HT1080 (cell line): ENCODE measurements at regions not wholly inside any gene's neighbourhood (a gene's known extent, or its start where the extent isn't known, plus 50 kb on each side); places are given as distances from the start of the nearest gene placed in this dataset.
"Not testable (repeated sequence)": the region's sequence is repeated elsewhere in the genome, so short reads cannot be mapped to it uniquely, and the experiment has no call there.

ENCODE experiments used
- DNase-seq: peaks from one replicate; pipeline ENCODE4 v3.0.0-alpha.2; 2015; ENCODE audit warnings: low read depth

DNA sequence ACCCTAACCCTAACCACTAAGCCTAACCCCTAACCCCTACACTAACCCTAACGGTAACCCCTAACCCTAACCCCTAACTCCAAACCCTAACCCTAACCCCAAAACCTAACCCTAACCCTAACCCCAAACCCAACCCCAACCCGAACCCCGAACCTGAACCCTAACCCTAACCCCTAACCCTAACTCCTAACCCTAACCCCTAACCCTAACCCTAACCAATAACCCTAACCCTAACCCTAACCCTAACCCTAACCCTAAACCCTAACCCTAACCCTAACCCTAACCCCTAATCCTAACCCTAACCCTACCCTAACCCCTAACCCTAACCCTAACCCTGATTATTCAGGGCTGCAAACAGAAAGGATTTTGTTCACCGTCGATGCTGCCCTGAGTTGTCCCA is 144.6 kb upstream of the DUSP22 start:
- DNase-seq: not testable (repeated sequence)

DNA sequence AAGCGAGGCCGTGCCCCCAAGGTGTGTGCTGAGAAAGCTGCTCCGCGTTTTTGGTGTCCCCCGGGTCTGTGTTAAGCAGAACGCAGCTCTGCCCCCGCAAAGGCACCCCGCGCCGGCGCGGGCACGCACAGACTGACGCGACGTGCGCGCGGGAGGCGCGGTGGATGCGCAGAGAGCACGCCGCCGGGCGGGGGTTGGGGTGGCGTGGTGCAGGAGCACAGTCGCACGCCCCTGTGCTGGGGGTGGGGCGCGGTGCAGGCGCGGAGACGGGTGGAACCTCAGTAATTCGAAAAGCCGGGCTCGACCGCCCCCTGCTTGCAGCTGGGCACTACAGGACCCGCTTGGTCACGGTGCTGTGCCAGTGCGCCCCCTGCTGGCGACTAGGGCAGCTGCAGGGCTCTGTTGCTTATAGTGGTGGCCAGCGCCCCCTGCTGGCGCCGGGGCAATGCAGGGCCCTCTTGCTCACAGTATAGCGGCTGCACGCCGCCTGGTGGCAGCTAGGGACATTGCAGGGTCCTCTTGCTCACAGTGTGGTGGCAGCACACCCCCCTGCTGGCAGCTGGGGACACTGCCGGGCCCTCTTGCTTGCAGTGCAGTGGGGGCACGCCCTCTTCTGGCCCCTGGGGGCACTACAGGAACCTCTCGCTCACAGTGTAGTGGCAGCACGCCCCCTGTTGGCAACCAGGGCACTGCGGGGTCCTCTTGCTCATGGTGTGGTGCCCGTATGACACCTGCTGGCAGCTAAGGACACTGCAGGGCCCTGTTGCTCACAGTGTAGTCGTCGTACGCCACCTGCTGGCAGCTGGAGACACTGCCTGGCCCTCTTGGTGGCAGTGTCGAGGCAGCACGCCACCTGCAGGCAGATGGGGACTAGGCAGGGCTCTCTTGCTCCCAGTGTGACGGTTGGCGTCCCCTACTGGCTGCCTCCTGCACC is 144.0 kb upstream of the DUSP22 start:
- DNase-seq: peak; percentile 44

DNA sequence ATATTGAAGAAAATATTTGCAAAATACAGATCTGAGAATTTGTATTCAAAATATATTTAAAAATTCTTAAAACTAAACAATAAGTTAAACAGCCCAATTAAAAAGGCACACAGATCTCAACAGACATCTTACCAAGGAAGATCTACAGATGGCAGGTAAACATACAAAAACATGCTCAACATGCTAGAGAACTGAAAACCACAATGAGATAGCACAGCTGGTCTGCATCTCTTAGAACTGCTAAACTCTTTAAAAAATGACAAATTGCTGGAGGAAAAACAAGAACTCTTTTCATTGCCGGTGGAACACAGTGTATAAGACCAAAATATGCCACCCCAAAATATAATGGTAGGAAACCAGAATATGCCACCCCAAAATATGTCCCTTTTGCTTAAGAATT is 142.1 kb upstream of the DUSP22 start:
- DNase-seq: not testable (repeated sequence)

DNA sequence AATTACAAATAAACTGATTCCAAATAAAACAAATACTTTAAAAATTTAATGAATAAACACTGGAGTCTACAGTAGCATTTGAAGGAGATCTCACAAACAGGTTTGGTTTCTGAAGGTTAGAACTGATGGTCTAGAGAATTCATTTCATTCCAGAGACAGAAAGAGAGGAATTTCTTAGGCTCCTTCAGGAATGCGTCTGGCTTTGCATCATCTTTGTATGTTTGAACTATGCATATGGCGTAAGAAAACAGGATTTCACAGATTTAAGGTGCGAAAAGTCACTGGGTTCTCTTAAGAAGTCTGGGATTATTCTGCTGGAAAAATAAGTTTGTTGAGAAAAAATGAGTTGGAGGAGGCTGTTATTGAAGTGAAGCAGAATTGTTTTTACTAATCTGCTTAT is 139.9 kb upstream of the DUSP22 start:
- not testable (repeated sequence) for DNase-seq

DNA sequence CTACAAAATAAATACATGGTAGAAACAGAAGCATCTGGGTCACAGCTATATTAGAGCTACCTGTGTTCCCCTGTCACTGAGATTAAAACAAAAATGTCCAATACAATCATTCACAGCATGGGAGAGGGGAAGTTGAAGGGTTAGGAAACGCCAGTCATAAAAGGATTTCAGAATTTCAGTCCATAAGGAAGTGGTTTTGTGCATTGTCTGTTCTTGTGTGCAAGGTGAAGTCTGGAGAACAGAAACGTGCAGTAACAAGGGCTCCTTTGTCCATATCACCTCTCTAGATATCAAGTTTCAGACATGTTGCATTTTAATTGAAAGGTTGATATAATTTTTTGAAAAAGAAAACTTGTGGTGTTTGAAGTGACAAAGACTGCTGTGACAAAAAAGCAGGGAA is 139.3 kb upstream of the DUSP22 start:
- peak; percentile 22 for DNase-seq

DNA sequence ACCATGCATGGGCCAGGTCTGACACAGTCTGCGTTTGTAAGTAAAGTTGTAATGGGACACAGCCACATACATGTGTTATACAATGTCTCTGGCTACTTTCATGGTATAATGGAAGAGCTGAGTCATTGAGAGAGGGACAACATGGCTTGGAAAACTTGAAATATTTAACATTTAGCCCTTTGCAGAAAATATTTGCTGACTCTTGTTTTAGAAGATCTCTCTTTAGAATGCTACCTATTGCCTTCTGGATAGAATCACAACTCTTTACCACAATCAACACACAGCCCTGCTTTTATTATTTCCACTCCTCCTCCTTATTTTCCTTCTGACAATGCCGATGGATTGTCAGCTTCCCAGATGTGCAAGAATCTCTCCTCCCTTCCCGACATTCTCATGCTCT is 138.4 kb upstream of the DUSP22 start:
- DNase-seq: not testable (repeated sequence)

DNA sequence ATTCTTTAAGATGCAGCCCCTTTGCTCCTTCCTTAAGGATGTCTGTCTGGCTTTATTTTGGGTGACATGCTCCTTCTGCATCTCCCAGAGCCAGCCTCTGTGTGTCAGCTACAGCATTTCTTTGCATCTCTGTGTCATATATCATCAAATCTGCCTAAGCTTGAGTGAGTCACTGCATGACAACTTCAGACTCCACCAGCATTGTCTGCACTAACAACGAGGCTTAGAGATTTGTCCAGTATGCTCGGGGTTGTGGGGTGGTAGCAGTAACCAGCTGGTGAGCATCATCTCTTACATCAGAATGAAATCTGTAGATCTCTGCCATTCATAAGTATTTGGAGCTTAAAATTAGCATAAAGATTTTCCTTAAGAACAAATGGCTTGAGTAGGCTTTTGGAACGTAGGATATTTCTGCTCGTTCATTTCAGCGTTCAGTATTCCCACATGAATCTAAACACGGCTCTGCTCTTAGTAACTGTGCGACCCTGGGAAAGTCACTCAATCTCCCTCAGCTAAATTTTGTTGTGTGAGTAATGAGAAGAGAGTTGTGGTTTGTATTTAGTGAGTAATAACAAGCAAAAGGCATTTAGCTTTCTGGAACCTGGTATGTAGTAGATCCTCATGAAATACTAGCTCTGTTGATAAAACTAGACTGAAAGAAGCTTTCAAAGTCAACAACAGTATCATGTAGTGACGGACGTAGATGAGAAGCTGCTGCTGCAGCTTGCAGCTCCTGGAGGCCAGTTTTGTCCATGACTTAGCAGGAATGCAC is 137.8 kb upstream of the DUSP22 start:
- peak; percentile 59 for DNase-seq

- no peak for DNase-seq
Observed at GRCh38 chr6:156010-156409, 136.3 kb upstream of the DUSP22 start.

DNA sequence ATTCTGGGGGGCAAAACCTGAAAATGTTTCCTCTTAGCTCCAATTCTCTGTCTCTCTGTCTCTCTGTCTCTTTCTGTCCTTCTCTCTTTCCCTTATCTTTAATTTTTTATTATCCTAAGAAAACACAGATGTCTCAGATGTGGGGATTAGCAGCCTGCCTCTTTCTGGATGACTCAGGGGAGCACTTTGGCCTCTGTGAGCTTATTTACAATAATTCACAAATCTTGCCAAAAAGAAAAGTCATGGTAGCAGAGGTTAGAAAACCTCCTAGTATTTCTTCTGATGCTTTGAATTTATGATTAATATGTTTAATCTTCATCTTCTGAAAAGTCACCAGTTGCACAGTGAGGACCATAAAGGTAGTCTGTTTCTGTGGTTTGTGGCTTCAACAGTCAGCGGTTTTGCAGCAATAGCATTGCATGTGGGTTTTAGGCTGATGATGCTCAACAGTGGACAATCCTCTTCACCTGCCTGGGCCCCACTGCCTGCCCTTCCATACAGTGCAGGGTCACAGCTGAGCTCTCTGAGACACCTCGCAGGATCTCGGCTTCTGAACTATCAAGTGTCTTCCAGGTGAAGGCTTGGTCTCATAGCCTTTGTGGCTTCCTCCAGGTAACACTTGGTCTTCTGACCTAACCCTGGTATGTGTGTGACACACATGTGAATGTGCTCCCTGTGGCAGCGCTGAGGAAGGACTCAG is 135.7 kb upstream of the DUSP22 start:
- not testable (repeated sequence) for DNase-seq

DNA sequence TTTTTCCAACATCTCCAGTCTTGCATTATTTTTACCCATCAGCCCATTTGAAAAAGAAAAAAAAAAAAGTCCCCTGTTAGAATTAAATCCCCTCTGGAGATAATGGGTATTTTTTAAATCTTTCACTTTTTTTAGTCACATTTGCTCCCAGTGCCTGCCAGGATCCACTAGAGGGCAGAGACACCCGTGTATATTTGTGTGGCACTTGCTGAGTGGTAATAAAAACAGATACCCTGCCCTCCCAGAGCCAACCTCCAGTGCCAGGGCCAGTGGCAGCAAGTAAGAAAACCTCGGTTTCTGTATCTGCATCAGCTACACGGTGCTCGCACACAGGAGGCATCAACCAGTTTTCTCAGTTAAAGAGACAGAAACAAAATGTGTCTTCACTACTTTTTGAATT is 135.1 kb upstream of the DUSP22 start:
- not testable (repeated sequence) for DNase-seq

GRCh38 chr6:161657-162056 is 130.6 kb upstream of the DUSP22 start:
- DNase-seq: not testable (repeated sequence)

DNA sequence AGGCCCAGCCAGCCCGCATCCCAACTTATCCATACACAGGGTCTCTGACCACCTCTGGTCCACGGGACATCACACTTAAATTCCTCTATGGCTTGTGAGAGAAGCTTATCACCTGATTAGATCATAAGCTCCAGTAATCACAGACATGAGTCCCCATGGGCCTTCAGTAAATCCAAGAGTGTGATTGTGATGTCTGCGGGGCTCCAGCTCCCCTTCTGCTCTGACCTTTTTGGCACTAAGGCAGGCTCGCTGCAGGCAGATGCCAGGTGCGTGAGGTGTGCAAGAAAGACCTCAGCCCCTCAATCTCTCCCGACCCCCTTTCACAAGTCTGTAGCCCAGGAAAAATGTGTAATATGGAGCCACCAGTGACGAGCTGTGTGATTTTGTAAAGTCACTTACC is 127.6 kb upstream of the DUSP22 start:
- DNase-seq: no peak

DNA sequence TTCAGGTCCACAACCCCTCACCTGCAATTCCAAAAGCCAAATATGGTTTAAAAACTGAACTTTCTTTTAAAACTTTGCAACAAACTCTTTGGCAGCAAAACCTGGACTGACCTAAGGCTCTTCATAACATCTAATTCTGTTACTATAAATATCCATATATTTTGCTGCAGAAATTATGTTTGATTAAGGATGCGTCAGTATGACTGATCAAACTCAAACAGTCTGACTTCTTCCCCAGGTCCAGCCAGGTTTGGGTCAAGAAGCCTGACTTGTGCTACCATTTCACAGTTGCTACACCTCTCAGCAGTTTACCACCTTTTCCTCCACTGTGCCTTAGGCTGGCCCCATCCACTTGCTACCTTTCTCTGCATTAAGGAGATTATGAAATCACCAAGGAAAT is 127.0 kb upstream of the DUSP22 start:
- no peak for DNase-seq

- DNase-seq: no peak
Observed at GRCh38 chr6:165906-166305, 126.4 kb upstream of the DUSP22 start.

DNA sequence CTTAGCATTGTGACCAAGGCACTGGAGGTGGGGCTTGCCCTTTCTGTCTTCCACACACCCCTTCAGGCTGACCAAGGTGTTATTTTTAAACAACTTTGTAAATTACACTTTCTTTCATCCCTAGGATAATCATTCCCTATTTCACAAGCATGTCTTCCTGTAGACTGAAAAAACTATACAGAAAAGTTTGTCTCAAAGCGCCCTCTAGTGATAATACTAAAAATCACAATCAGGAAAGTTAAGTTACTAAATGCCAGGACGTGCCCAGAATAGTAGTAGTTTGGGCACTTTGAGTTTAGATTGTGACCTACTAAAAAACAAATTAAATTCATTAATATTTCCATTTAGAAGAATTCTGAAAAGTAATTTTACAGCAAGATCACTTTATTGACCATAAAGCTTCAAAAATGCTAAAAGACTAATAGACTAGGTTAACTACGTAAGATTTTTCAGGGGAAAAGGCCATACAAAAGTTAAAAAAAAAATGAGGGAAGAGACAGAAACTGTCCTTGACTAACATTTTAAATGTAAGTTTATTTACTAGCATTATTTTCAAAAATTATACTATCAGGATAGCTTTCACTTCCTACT is 123.3 kb upstream of the DUSP22 start:
- DNase-seq: peak; percentile 43

- DNase-seq: no peak
Observed at GRCh38 chr6:174036-174435, 118.3 kb upstream of the DUSP22 start.

- DNase-seq: no peak
Observed at GRCh38 chr6:175680-176079, 116.6 kb upstream of the DUSP22 start.

DNA sequence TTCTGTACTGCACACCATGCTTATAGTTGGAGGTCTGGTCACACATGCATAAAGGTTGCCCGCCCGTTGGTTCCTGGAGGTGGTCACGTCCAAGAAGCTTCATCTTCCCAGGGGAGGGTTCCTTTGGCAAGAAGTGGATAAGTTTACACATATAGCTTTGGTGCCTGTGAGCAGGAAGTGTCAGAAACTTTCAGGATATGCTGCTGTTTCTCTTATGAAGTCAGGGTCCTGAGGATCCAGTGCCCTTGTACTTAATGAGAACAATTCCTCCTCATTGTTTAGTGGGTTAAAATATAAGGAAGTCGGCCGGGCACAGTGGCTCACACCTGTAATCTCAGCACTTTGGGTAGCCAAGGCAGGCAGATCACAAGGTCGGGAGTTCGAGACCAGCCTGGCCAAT is 115.5 kb upstream of the DUSP22 start:
- no peak for DNase-seq

- DNase-seq: no peak
Observed at GRCh38 chr6:178119-178518, 114.2 kb upstream of the DUSP22 start.

GRCh38 chr6:178929-179328 is 113.4 kb upstream of the DUSP22 start:
- DNase-seq: not testable (repeated sequence)

DNA sequence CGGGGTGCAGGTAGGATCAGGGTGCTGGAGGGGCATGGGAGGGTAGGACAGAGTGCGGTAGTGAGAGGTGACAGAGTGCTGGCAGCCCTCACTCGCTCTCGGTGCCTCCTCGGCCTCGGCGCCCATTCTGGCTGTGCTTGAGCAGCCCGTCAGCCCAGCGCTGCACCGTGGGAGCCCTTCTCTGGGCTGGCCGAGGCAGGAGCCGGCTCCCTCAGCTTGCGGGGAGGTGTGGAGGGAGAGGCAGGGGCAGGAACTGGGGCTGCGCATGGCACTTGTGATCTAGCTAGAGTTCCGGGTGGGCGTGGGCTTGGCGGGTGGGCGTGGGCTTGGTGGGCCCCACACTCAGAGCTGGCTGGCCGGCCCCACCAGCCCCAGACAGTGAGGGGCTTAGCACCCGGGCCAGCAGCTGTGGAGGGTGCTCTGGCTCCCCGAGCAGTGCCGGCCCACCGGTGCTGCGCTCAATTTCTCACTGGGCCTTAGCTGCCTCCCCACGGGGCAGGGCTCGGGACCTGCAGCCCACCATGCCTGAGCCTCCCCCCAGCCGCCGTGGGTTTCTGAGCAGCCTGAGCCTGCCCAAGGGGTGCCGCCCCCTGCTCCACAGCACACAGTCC is 112.8 kb upstream of the DUSP22 start:
- DNase-seq: no peak
